Dendritic cell treated with granulocyte-macrophage colony-stimulating factor and Interleukin-4, amounts not matched to agents 40 ng/mL and 50 ng/mL, for 4 days (primary cell): ENCODE measurements at regions not wholly inside any gene's neighbourhood (a gene's known extent, or its start where the extent isn't known, plus 50 kb on each side); places are given as distances from the start of the nearest gene placed in this dataset.
"Not testable (repeated sequence)": the region's sequence is repeated elsewhere in the genome, so short reads cannot be mapped to it uniquely, and the experiment has no call there.

Experiments
- H3K27ac Mint-ChIP-seq: one replicate; pipeline ENCODE4 v1.8.0; 2022; ENCODE audit warnings: mild to moderate bottlenecking, mixed read lengths
- H3K27me3 Mint-ChIP-seq: one replicate; pipeline ENCODE4 v1.8.0; 2022; ENCODE audit warnings: mild to moderate bottlenecking, mixed read lengths
- H3K36me3 Mint-ChIP-seq: one replicate; pipeline ENCODE4 v1.8.0; 2022; ENCODE audit warnings: low read depth, mixed read lengths
- H3K4me1 Mint-ChIP-seq: one replicate; pipeline ENCODE4 v1.8.0; 2022; ENCODE audit warnings: low read depth, mixed read lengths
- H3K4me3 Mint-ChIP-seq: one replicate; pipeline ENCODE4 v1.8.0; 2022; ENCODE audit warnings: mild to moderate bottlenecking, moderate library complexity, mixed read lengths
- H3K9me3 Mint-ChIP-seq: one replicate; pipeline ENCODE4 v1.8.0; 2022; ENCODE audit warnings: mixed read lengths
- intact Hi-C: fragments of 100-400 bp; cut with micrococcal nuclease; formaldehyde crosslinking; loops from one replicate; pipeline ENCODE4 v1.15.0; 2022

DNA sequence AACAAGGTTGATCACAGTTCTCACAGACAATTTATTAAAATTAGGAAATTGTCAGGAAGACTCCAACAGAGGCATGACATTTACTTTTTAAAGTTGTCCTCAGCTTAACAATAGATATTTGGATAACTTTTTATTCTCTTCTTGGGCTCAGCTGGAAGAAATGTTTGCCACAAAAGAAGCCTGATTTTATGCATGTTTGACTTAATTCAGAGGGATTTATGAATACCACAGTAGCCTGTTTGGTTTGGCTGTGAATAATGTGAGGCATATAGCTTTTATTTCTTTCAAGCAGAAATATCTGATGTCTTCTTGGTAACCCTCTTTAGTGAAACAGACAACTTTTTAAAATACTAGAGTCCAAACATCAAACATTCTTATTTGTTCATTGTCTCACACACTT is 1464.5 kb upstream of the SLC10A2 start:
- H3K4me3 Mint-ChIP-seq = no peak overlapping the region
- no peaks in the 10 kb centered on the region for H3K4me1 Mint-ChIP-seq
- H3K27ac Mint-ChIP-seq = no peak overlapping the region
- intact Hi-C loops = no loop called here
- no peaks in the 10 kb centered on the region for H3K9me3 Mint-ChIP-seq
- H3K27me3 Mint-ChIP-seq = no peaks in the 10 kb centered on the region
- H3K36me3 Mint-ChIP-seq = no peaks in the 10 kb centered on the region

- peaks cover 28% of the 10 kb centered on the region for H3K9me3 Mint-ChIP-seq
Measured at GRCh38 chr13:104526561-104526960, 1460.3 kb upstream of the SLC10A2 start.

DNA sequence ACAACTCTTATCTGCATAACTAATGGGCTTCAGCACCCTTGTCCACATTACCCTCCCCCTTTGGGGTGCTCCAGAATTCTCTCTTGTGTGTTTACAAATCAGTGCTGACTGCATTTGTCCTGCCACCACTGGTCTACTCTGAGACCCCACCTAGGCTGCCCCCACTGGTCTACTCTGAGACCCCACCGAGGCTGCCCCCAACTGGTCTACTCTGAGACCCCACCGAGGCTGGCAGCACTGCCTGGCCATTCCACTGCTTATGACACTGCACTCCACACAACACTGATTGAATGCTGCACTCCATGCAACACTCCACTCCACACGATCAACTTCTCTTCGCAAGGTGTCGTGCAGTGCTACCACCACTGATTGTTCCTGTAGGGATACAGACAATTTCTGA is 1459.2 kb upstream of the SLC10A2 start:
- no peaks in the 10 kb centered on the region for H3K36me3 Mint-ChIP-seq
- no peak overlapping the region for H3K27ac Mint-ChIP-seq
- H3K9me3 Mint-ChIP-seq = peaks cover 39% of the 10 kb centered on the region
- H3K4me1 Mint-ChIP-seq = no peaks in the 10 kb centered on the region
- intact Hi-C loops = no loop called here
- no peaks in the 10 kb centered on the region for H3K27me3 Mint-ChIP-seq
- H3K4me3 Mint-ChIP-seq = no peak overlapping the region

More at GRCh38 chr13:104526561-104526960, 1460.3 kb upstream of the SLC10A2 start:
- Mint-ChIP-seq H3K27ac (no peak overlapping the region), H3K27me3 (no peaks in the 10 kb centered on the region), H3K36me3 (no peaks in the 10 kb centered on the region), H3K4me1 (no peaks in the 10 kb centered on the region), H3K4me3 (no peak overlapping the region)
- intact Hi-C loops = no loop called here

DNA sequence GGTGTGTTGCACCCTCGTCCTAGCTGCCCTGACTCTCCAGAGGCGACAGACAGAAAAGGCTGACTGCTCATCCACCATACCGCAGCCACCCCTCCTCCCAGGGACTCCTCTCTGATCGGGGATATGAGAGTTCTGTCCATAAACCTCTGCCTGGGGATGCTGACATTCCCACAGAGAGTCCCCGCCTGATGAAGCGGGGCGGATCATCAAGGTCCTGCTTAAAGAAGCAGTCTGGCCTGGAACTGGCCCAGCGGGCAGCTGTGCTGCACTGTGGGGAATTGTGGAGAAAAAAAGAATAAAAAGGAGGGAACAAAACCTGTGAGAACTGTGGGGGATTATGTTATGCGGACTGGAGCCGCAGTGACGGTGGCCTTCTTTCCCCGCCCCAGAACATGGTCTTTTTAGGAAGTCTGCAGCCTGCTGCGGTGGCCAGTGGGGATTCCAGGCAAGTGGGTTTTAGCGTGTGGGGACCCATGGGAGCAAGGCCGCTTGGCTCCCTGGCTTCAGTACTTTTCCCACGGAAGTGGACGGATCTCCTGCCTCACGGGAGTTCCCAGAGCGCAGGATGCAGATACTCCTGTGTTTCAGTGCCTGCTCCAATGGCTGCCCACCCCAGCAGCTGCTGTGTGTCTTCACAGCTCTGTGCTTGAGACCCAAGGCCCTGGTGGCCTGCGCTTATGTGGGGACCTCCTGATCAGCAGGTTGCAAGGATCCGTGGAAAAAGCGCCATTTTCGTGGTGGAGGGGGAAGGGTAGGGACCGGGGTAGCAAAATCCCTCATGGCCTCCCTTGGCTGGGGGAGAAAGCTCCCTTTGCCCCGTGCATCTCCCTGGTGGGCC is 1456.2 kb upstream of the SLC10A2 start:
- Mint-ChIP-seq H3K27ac (no peak overlapping the region), H3K9me3 (peaks cover 69% of the 10 kb centered on the region), H3K27me3 (no peaks in the 10 kb centered on the region), H3K4me1 (no peaks in the 10 kb centered on the region), H3K36me3 (no peaks in the 10 kb centered on the region), H3K4me3 (no peak overlapping the region)
- intact Hi-C loops = no loop called here

DNA sequence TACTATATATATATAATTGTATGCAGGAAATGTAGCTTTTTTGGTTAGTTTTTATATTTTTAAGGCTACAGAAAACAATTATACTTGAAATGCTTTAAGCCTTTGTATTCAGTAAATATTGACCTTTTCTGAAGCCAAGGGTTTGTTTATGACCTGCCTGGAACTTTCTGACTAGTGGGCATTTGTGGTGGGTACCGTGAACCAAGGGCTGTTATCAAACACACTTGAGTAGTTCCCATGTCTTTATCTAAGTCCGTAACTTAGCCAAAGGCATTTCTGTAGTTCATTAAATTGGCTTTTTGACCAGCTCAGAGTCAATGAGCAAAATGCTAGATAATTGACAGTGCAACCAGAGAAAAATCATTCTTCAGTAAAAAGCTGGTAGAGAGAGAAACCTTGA is 1444.2 kb upstream of the SLC10A2 start:
- Mint-ChIP-seq H3K27ac (no peak overlapping the region), H3K9me3 (no peaks in the 10 kb centered on the region), H3K36me3 (no peaks in the 10 kb centered on the region), H3K4me1 (no peaks in the 10 kb centered on the region), H3K27me3 (no peaks in the 10 kb centered on the region), H3K4me3 (no peak overlapping the region)
- intact Hi-C loops = no loop called here

GRCh38 chr13:104493502-104493901 is 1427.3 kb upstream of the SLC10A2 start:
- H3K9me3 Mint-ChIP-seq = peaks cover 12% of the 10 kb centered on the region
- H3K27me3 Mint-ChIP-seq, H3K4me3 Mint-ChIP-seq, H3K27ac Mint-ChIP-seq, H3K4me1 Mint-ChIP-seq, intact Hi-C loops, H3K36me3 Mint-ChIP-seq: not testable (repeated sequence)

DNA sequence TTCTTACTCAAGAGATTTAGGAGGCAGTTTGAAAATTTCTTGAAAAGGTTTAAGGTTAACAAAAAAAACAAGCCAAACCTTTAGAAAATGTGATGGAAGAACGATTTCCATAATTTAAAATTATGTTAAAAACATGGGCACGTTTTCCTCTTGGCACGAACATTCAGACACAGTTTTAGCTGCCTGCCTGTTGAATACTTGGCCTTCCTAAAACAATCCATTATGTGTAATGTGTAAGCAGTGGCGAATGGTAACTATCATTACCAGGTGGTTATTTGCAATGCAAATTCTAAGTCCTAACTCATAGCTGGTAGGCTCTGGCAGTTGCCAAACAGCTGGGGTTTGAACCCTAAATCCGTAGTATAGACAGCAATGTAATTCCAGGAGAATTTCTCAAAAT is 1425.7 kb upstream of the SLC10A2 start:
- Mint-ChIP-seq H3K36me3 (no peaks in the 10 kb centered on the region), H3K4me3 (no peak overlapping the region), H3K9me3 (peaks cover 12% of the 10 kb centered on the region), H3K4me1 (no peaks in the 10 kb centered on the region), H3K27me3 (no peaks in the 10 kb centered on the region), H3K27ac (no peak overlapping the region)
- intact Hi-C loops = no loop called here

DNA sequence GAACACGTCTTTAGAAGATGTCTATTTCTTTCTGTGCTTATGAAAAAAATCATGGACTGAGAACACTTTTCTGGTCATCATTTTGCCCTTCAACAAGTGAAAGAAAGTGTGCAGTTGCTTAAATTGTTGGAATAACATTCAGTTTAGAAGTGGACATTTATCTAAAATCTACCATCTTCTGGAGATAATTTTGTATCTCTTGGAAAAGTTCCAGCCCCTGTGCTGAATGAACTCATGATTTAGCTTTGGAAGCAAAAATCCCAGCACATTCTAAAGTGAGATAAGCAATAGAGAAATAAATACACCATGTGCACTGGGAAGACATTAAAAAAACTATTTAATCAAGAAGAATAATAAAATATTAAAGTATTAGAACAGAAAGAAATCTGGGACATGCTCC is 1420.8 kb upstream of the SLC10A2 start:
- no peak overlapping the region for H3K27ac Mint-ChIP-seq
- no peaks in the 10 kb centered on the region for H3K4me1 Mint-ChIP-seq
- intact Hi-C loops = no loop called here
- H3K27me3 Mint-ChIP-seq = no peaks in the 10 kb centered on the region
- H3K36me3 Mint-ChIP-seq = no peaks in the 10 kb centered on the region
- H3K9me3 Mint-ChIP-seq = peaks cover 12% of the 10 kb centered on the region
- H3K4me3 Mint-ChIP-seq = no peak overlapping the region

DNA sequence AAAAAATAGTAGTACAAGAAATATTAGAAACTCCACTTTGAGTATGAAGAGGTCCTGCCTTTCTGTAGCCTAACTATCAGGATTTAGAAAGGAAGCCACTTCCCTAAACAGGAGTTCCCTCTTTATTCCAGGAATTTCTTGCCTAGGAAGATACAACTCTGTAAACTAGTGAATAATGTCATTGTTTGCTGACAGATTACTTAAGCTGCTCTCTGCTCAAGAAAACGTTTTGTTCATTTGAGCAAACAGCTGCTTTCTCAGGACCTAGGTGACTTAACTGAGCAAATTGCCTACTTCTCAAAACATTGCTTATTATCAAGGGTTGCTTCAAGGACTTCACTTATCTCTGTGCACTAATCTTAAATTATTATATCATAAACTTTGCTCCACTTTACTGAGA is 1419.4 kb upstream of the SLC10A2 start:
- Mint-ChIP-seq H3K9me3 (peaks cover 13% of the 10 kb centered on the region), H3K27me3 (no peaks in the 10 kb centered on the region), H3K27ac (no peak overlapping the region), H3K4me3 (no peak overlapping the region), H3K4me1 (no peaks in the 10 kb centered on the region), H3K36me3 (no peaks in the 10 kb centered on the region)
- intact Hi-C loops = no loop called here

DNA sequence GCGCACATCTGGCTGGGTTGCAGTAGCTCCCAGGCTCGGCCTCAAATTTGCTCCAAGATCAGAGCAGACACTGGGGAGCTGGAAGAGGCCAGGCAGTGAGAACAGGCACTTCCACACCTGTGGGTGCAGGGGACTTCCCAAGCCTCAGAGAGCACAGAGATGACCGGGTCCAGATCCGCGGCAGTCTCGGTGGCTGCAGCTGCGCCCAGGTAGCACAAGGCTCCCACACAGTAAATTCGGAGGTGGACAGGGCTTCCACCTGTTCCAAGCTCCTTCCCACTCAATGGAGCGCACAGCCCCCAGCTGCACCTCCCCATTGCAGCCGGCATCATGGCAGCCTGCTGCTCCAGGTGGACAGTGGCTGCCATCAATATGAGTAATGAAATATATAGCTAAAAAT is 1417.4 kb upstream of the SLC10A2 start:
- Mint-ChIP-seq H3K4me3 (no peak overlapping the region), H3K27me3 (no peaks in the 10 kb centered on the region), H3K4me1 (no peaks in the 10 kb centered on the region), H3K9me3 (peaks cover 21% of the 10 kb centered on the region), H3K36me3 (no peaks in the 10 kb centered on the region), H3K27ac (no peak overlapping the region)
- intact Hi-C loops = no loop called here

DNA sequence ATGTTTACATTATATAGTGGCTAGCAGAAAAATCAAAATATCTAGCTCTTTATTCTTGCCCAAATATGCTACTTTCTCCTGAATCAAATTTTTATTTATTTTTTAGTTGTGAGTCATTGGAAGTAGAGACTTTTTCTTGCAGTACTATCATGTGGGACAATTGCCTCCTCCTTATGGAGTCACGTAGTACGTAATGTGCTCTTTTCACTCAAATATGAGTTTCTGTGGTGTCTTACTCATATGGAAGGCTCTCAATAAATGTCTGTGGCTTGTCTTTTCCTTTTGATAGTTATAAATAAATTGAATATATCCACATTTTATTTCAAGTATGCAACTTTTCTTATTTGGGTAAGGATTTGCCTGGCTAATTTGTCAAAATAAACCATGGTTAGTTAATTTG is 1411.0 kb upstream of the SLC10A2 start:
- H3K36me3 Mint-ChIP-seq = no peaks in the 10 kb centered on the region
- no peak overlapping the region for H3K27ac Mint-ChIP-seq
- intact Hi-C loops = no loop called here
- H3K4me3 Mint-ChIP-seq = no peak overlapping the region
- no peaks in the 10 kb centered on the region for H3K27me3 Mint-ChIP-seq
- H3K4me1 Mint-ChIP-seq = no peaks in the 10 kb centered on the region
- peaks cover 49% of the 10 kb centered on the region for H3K9me3 Mint-ChIP-seq

DNA sequence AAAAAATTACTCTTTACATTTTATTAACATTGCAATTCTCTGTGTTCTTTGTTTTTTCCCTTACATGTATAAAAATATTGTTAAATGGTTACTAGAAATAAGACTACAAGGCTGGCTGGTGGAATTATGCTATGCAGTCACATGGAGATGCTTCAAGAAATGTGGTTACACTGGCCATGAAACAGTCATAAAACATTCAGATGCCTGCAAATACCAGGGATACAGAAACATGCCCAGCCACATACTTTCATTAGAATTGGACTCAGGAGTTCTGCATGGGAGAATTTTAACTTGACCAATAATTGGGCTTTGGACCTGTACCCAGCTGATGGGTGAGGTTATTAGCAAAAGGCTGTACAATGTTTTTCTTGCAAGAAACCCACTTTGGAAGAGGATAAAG is 1407.7 kb upstream of the SLC10A2 start:
- H3K4me1 Mint-ChIP-seq = no peaks in the 10 kb centered on the region
- no peaks in the 10 kb centered on the region for H3K36me3 Mint-ChIP-seq
- H3K27me3 Mint-ChIP-seq = no peaks in the 10 kb centered on the region
- no peak overlapping the region for H3K4me3 Mint-ChIP-seq
- H3K9me3 Mint-ChIP-seq = peaks cover 41% of the 10 kb centered on the region
- no peak overlapping the region for H3K27ac Mint-ChIP-seq
- intact Hi-C loops = no loop called here

DNA sequence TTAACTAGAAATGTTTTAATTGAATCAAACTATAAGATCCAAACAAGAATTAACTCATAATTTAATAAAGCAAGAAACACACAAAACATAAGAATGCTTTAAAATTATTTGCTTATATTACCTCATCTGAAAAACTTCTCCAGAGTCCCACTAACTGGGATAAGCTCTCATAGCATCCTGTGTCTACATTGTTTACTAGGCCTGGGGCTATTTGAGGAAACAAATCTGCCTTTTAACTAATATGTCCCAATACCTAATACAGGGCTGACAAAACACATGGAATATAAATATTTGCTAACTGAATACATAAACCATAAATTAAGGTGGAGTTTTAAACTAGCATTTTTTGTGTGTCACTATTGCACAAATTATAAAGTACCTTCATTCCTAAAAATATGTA is 1399.8 kb upstream of the SLC10A2 start:
- no peaks in the 10 kb centered on the region for H3K27me3 Mint-ChIP-seq

DNA sequence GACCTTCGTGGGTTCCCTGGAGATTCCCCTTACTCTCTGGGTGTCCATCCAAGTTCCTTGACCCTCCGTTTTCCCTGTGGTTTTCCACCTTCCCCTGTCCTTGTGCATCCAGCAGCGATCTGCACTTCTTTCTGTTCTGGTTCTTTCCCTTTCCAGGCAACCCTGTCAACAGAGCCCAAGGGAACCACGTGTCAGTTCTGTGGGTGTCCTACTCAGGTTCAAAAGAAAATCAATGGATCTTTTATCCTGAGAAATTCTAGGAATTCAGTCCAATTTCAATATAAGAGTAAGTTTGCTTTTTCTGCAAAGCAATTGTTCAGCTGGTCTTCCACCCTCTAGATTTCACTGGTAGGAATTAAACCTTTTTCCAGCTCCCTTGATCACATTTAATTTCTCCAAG is 1394.8 kb upstream of the SLC10A2 start:
- Mint-ChIP-seq H3K36me3 (no peaks in the 10 kb centered on the region), H3K27ac (no peak overlapping the region)

More for the DNA sequence above, 1399.8 kb upstream of the SLC10A2 start:
- H3K27ac Mint-ChIP-seq = no peak overlapping the region
- H3K36me3 Mint-ChIP-seq = no peaks in the 10 kb centered on the region
- peaks cover 35% of the 10 kb centered on the region for H3K9me3 Mint-ChIP-seq
- H3K4me1 Mint-ChIP-seq = no peaks in the 10 kb centered on the region
- intact Hi-C loops = no loop called here
- no peak overlapping the region for H3K4me3 Mint-ChIP-seq

GRCh38 chr13:104460554-104460953 is 1394.3 kb upstream of the SLC10A2 start:
- Mint-ChIP-seq H3K4me1 (no peaks in the 10 kb centered on the region), H3K9me3 (peaks cover 35% of the 10 kb centered on the region), H3K36me3 (no peaks in the 10 kb centered on the region), H3K4me3 (no peak overlapping the region), H3K27ac (no peak overlapping the region), H3K27me3 (no peaks in the 10 kb centered on the region)
- intact Hi-C loops = no loop called here

More for the DNA sequence above, 1394.8 kb upstream of the SLC10A2 start:
- Mint-ChIP-seq H3K9me3 (peaks cover 35% of the 10 kb centered on the region), H3K27me3 (no peaks in the 10 kb centered on the region), H3K4me1 (no peaks in the 10 kb centered on the region), H3K4me3 (no peak overlapping the region)
- intact Hi-C loops = no loop called here
